CD4-positive, alpha-beta T cell (primary cell): ENCODE measurements at regions not wholly inside any gene's neighbourhood (a gene's known extent, or its start where the extent isn't known, plus 50 kb on each side); places are given as distances from the start of the nearest gene placed in this dataset.

Experiments
- ATAC-seq: fragments of 200-7000 bp; cut with Tn5 transposase; one replicate; pipeline ENCODE4 v1.10.0; 2022; ENCODE audit warnings: mild to moderate bottlenecking; ENCODE audit not compliant: poor library complexity
- CTCF ChIA-PET: fragments of 350-600 bp; sonication (Branson Sonifier 250); formaldehyde crosslinking; loops from one replicate; lab custom pipeline; 2021; ENCODE audit warnings: antibody characterized with exemption, inconsistent platforms; lab: Charles Lee
- POLR2A ChIA-PET: fragments of 350-600 bp; sonication (Branson Sonifier 250); formaldehyde crosslinking; loops from one replicate; lab custom pipeline; 2021; ENCODE audit warnings: antibody characterized with exemption, inconsistent platforms; lab: Charles Lee
- DNase-seq, 14 experiments: peaks; one replicate each; pipeline ENCODE4 v3.0.0-alpha.2; 2013 to 2020; ENCODE audit warnings: mixed read lengths in 2 of 14
- H3K27ac ChIP-seq, 2 donors: one replicate each; pipeline versions ENCODE4 v1.5.1 to v1.7.0; 2013; ENCODE audit warnings: low read length in 2 of 2, low read depth in 1 of 2, mild to moderate bottlenecking in 1 of 2
- H3K27me3 ChIP-seq, 2 experiments: 1 replicate in 1 of 2; 2 replicates in 1 of 2; pipeline versions ENCODE4 v1.6.1 to v1.7.0; 2013; ENCODE audit warnings: low read length in 2 of 2, control low read depth in 1 of 2, mild to moderate bottlenecking in 1 of 2, moderate library complexity in 1 of 2; ENCODE audit not compliant: insufficient read depth in 2 of 2, control insufficient read depth in 1 of 2
- H3K36me3 ChIP-seq: one replicate; pipeline ENCODE4 v1.6.1; 2013; ENCODE audit warnings: low read length, control low read depth; ENCODE audit not compliant: insufficient read depth
- H3K4me1 ChIP-seq: one replicate; pipeline ENCODE4 v1.6.1; 2013; ENCODE audit warnings: low read length, control low read depth; ENCODE audit not compliant: insufficient read depth
- H3K4me3 ChIP-seq: one replicate; pipeline ENCODE4 v1.5.1; 2013; ENCODE audit warnings: mild to moderate bottlenecking, low read length, moderate library complexity
- H3K9me3 ChIP-seq, 2 experiments: 1 replicate in 1 of 2; 2 replicates in 1 of 2; pipeline versions ENCODE4 v1.6.1 to v1.7.0; 2013; ENCODE audit warnings: low read length in 2 of 2, mild to moderate bottlenecking in 2 of 2, control low read depth in 1 of 2, moderate library complexity in 1 of 2; ENCODE audit not compliant: control insufficient read depth in 1 of 2, insufficient read depth in 1 of 2
- H3K27ac Mint-ChIP-seq: one replicate; pipeline ENCODE4 v1.8.0; 2020; ENCODE audit warnings: mixed read lengths
- H3K27me3 Mint-ChIP-seq: one replicate; pipeline ENCODE4 v1.8.0; 2021; ENCODE audit warnings: mixed read lengths
- H3K36me3 Mint-ChIP-seq: one replicate; pipeline ENCODE4 v1.8.0; 2021; ENCODE audit warnings: low read depth, mixed read lengths
- H3K4me1 Mint-ChIP-seq: one replicate; pipeline ENCODE4 v1.8.0; 2021; ENCODE audit warnings: low read depth, mixed read lengths
- H3K4me3 Mint-ChIP-seq: one replicate; pipeline ENCODE4 v1.8.0; 2020; ENCODE audit warnings: mild to moderate bottlenecking, mixed read lengths
- H3K9me3 Mint-ChIP-seq: one replicate; pipeline ENCODE4 v1.8.0; 2020; ENCODE audit warnings: mixed read lengths
- CTCF ChIP-seq: fragments of 200-600 bp; IDR thresholded peaks from one replicate; pipeline ENCODE4 v1.8.0; 2022; ENCODE audit warnings: antibody characterized with exemption, mild to moderate bottlenecking
- intact Hi-C, 2 experiments: fragments of 100-400 bp; cut with DNase I in 1 of 2; cut with micrococcal nuclease in 1 of 2; formaldehyde crosslinking; loops; one replicate each; pipeline versions ENCODE4 v1.15.1 to v1.9.0; 2023 to 2025; cut with DNase I, micrococcal nuclease

DNA sequence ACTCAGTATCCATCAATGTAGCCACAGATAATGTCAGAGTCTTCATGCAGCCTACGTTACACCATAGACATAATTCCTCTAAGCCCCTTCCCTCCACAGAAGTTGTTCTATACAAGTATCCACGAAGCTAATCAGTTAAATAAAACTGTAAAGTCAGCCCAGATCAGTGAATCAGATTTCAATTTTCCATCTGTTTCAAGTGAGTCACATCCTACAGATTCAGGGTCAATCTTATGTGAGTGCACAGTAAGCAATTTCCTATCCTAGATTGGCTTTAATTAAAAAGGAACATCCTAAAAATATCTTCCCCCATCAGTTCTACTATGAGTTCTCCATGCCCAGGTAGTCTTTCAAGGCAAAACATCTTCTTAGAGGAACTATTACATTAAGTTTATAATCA lies 402.5 kb downstream of the EFNA5 start:
- Mint-ChIP-seq H3K9me3 (no peaks in the 10 kb centered on the region), H3K27me3 (no peaks in the 10 kb centered on the region), H3K4me1 (peaks cover 7% of the 10 kb centered on the region), H3K27ac (no peak overlapping the region), H3K36me3 (no peaks in the 10 kb centered on the region), H3K4me3 (no peak overlapping the region)
- no peak for ATAC-seq
- no peak overlapping the region for H3K4me3 ChIP-seq
- no peaks in the 10 kb centered on the region for H3K27me3 ChIP-seq
- DNase-seq, result no peak
- TF ChIP-seq CTCF, result no peak
- no peaks in the 10 kb centered on the region for H3K36me3 ChIP-seq
- intact Hi-C loops, result no loop called here
- H3K4me1 ChIP-seq, result no peaks in the 10 kb centered on the region
- ChIA-PET CTCF (no interaction called here), POLR2A (no interaction called here)
- no peak overlapping the region for H3K27ac ChIP-seq
- H3K9me3 ChIP-seq, result no peaks in the 10 kb centered on the region

- no peak overlapping the region for H3K27ac ChIP-seq
- Mint-ChIP-seq H3K27me3 (no peaks in the 10 kb centered on the region), H3K4me1 (peaks cover 9% of the 10 kb centered on the region), H3K9me3 (no peaks in the 10 kb centered on the region), H3K27ac (no peak overlapping the region), H3K4me3 (no peak overlapping the region), H3K36me3 (no peaks in the 10 kb centered on the region)
- ChIA-PET CTCF (no interaction called here), POLR2A (no interaction called here)
- ATAC-seq, result no peak
- no peaks in the 10 kb centered on the region for H3K27me3 ChIP-seq
- no peak for DNase-seq
- H3K4me1 ChIP-seq, result no peaks in the 10 kb centered on the region
- H3K36me3 ChIP-seq, result no peaks in the 10 kb centered on the region
- no peaks in the 10 kb centered on the region for H3K9me3 ChIP-seq
- no peak overlapping the region for H3K4me3 ChIP-seq
- TF ChIP-seq CTCF, result no peak
- intact Hi-C loops, result no loop called here
Measured at GRCh38 chr5:107266100-107266499, 404.6 kb downstream of the EFNA5 start.

- no peak overlapping the region for H3K27ac ChIP-seq
- Mint-ChIP-seq H3K4me3 (no peak overlapping the region), H3K27me3 (no peaks in the 10 kb centered on the region), H3K4me1 (peaks cover 9% of the 10 kb centered on the region), H3K27ac (no peak overlapping the region), H3K9me3 (no peaks in the 10 kb centered on the region), H3K36me3 (no peaks in the 10 kb centered on the region)
- DNase-seq, result no peak
- H3K4me1 ChIP-seq, result no peaks in the 10 kb centered on the region
- no peaks in the 10 kb centered on the region for H3K36me3 ChIP-seq
- intact Hi-C loops, result no loop called here
- CTCF ChIA-PET, result no interaction called here
- TF ChIP-seq CTCF, result no peak
- H3K27me3 ChIP-seq, result no peaks in the 10 kb centered on the region
- no peak overlapping the region for H3K4me3 ChIP-seq
- ATAC-seq, result no peak
- POLR2A ChIA-PET, result no interaction called here
- H3K9me3 ChIP-seq, result peaks cover 0 to 2% of the 10 kb centered on the region in 2 experiments
Measured at GRCh38 chr5:107265193-107265592, 405.5 kb downstream of the EFNA5 start.
